ENCODE measurements at regions not wholly inside any gene's neighbourhood (a gene's known extent, or its start where the extent isn't known, plus 50 kb on each side); places are given as distances from the start of the nearest gene placed in this dataset.
"Not testable (repeated sequence)": the region's sequence is repeated elsewhere in the genome, so short reads cannot be mapped to it uniquely, and the experiment has no call there.

DNA sequence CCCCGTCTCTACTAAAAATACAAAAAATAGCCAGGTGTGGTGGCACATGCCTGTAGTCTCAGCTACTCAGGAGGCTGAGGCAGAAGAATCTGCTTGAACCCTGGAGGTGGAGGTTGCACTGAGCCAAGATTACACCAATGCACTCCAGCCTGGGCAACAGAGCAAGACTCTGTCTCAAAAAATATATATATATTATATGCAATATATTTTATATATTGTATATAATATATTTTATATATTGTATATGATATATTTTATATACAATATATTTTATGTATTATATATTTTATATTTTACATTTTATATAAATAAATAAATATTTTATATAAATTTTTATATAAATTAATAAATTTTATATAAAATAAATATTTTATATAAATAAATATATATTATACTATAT is 140.2 kb upstream of the ATP11B start:
- not testable (repeated sequence) for DNase-seq

DNA sequence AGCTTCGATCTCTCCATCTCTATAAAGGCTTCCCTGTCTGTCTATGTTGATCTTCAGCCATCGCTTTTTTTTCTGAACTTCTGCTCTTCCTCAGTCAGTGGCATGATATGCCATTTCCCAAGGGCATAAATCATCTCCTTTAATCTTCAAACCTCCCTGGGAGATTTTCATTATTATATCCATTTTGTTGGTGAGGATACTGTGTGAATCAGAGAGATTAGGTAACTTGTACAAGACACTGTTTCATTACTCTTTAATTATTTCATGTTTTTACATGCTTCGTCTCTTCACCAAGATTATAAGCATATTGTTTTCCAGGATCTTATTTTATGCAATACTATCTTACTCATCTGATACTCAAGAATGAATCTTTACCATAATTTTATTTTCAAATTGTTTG is 124.8 kb upstream of the ATP11B start:
- no peak for DNase-seq

DNA sequence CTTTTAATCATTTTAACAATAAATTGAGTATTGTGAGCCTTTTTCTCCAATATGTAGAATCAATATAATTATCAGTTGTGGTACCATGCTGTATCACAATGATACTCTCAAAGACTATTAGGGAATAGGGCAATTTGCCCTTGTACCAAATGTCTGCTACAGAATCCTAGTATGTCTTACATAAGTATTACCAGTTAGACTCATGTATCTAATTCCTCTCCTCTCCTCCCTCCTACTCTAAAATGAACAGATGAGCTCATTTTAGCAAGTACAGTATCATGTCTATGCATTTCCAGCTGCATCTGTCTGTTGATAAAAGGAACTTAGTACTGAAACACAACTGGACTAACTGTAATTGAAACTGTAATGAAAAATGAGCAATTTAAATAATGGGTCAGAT is 124.3 kb upstream of the ATP11B start:
- no peak for DNase-seq

DNA sequence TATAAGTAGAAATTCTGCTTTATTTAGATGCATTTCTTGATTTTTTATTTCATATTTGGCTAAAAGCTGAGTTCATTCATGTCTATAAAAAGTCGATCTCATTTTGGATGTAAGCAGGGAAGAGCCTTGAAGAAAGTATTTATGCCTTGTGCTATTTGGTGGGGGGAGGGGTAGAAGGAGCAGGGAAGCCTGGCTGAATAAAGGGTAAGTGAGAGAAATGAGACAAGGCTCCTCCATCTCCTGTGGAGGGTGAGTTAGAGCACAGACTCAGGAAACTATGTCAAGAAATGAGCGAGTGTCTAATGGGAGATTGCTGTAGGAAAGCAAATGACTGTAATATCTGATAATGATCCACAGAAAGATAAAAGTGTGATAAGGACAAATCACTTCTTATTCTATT is 121.8 kb upstream of the ATP11B start:
- DNase-seq = no peak

DNA sequence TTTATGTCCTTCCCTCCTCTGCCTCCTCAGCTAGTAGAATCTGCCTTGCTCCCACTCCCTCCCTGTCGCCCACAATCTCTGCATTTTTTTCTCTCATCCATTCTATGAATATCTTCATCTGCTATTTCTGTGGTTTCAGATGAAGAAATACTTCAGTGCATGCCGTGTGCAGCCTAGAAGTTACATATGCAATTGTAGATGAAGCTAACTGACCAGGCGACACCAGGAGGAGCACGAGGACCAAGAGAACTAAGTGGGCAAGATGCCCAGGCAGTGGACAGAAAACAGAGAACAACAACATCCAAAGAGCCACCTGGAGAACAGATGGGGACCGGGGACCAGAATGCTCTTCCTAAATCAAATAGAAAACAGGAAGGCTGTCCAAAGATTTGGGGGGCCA is 121.4 kb upstream of the ATP11B start:
- peak; percentile 28 for DNase-seq

DNA sequence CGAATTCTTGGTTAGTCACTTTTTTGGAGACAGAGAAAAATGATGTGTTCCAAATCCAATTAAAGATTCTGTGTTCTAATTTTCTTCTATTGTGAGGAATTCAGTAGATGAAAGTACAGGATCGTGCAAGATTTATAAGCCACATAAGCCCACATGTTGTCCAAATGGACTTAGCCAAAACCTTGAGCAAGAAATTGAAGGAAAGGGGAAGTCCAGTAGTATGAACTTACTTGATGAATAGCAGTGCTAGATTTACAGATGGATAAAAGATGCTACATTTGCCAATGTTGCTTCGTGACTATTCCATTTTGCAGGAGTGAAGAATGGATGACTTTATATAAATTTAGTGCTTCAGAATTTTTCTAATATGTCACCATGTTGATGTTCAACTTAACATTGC is 120.0 kb upstream of the ATP11B start:
- DNase-seq = no peak

DNA sequence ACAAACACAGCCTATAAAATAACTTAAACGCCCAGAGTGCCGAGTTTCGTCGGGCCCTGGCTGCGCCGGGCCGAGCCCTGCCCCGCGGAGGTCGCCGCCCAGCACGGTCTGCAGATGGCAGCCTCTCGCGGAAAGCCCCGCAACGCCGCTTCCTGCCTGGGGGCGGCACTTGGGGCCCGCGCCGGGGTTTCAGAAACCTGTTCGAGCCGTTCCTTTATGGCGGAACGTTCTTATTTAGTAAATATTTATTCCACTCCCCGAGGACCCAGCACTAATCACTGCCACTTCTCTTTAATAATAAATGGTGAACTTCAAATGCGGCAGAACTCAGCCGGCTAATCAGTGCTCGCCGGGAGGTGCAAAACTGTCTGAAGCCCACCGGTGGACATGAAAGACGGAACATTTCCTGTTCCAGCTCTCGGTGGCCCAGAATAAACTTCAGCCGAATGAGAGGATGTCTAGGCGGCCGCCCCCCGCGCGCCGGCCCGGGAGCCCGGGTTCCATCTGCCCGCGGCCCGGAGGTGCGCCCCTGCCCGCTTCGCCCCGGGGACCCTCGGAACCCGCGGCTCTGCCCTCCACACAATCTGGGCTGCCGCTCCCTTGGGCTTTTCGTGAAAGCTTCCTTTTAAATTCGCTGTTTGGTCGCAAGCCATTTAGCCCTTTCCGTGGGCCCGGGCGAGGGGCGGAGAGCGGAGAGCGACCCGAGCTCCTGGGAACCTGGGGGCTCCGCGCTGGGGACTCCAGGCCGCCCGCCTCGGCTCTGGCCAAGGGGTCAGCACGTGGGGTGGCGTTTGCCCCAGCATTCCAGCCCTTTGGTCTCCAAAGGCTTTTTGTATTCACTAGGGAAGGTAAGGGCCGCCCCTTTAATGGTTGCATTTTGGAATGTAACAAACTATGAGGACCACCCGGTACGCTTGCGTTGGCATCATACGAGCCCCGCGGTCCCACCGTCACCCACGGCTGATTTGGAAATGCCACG is 110.8 kb upstream of the ATP11B start:
- DNase-seq = no peak

DNA sequence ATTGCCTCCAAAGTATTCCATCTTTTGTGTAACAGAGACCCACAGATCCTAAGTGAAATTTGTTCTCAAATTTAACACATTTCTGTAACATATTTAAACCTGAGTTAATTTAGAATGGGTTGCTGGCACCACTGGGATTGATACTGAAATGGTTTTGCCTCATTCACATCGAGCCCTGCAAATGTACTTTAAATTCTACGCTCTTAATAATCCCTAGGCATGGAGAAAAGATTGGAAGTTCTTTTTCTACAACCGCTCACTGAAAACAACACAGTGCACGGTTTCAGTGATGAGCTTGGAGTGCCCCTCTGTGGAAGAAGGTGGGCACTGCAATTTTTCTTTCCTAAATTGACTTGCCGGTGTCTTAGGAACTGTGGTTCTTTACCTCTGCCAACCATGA is 109.9 kb upstream of the ATP11B start:
- peak; percentile 62 for DNase-seq

DNA sequence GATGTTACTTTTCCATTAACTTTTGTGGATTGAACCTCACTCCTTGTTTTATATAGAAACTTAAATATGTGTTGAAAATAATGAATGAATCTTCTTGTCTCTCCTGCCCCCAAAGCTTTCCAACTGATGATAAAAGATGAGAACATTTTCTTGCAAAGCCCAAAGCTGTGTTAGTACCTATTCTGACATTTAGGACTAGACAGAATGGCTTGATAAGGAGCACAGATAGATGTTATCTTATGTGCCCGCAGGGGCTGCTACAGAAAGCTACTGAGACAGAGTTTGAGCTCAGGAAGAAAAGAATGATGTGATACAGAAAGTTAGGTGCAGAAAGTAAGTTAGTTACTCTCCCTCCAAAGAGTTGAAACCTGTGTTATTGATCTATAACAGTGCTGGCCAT is 109.4 kb upstream of the ATP11B start:
- DNase-seq = no peak

DNA sequence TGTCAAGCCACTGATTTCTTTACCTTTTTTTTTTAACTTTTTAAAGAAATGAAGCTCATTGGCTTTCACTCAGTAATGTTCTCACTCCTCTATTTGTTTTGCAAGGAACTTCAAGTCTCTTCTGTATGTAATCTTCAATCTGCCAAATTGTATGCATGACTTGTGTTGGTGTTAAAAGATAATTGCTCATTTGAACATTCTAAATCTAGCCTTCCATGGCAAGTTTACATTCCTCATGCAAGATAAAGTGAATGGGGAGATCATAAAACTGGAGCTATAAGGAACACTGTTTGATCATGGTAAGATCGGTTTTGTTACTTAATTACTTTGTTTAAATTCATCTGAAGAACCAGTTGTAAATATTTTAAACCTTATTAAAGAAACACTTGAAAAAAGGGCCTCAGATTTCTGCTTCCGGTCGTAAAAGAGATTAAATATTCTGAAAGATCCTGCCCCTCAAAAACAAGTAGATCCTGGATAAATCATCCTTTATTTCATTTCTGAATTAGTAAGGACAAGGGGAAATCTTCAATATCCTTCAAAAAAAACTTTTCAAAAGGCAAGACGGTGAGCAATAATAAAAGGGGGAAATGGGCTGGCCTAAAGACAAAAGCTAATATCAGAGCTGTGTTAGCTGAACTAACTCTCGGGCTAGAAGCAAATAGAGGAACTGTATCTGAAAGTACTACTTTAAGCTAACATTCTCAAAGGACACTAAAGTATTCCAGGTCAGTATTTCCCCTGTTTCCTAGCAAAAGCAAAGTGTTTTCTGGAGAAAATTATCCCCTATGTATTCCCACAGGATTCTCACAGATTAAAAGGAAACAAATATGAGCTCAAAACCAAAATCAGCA is 107.0 kb upstream of the ATP11B start:
- no peak for DNase-seq

DNA sequence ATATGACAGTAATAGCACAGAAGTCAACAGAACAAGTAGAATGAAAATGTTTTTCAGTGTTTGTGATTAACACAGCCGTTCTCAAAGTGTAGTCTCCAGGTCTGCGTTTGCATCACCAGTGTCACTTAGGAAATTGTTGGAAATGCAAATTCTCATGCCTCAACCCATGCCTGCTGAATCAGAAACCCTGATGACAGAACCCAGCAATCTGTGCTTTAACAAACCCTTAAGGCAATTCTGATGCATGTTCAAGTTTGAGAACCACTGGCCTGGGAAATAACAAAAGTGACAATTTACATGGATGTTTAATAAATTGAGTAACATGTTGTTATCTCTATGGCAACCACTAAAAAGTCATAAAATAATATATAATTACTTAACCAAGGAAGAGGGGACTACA is 103.1 kb upstream of the ATP11B start:
- DNase-seq = no peak

DNA sequence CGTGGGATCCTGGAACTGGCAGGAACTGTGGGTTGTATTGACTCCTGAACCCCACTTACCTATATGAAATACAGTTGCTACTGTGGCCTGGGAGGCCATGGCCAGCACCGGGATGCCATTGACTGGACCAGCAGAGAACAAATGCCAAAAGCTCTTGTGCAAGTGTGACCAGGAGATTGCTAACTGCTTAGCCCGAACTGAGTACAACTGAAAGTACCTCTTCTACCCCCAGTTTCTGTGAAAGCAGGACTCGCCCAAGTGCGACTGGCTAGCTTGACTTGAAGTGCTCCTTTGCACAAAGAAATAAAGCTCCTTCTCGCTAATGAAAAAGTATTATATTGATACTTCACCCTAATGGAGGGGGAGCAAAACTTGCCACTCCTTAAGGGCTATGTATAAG is 101.3 kb upstream of the ATP11B start:
- DNase-seq = no peak

DNA sequence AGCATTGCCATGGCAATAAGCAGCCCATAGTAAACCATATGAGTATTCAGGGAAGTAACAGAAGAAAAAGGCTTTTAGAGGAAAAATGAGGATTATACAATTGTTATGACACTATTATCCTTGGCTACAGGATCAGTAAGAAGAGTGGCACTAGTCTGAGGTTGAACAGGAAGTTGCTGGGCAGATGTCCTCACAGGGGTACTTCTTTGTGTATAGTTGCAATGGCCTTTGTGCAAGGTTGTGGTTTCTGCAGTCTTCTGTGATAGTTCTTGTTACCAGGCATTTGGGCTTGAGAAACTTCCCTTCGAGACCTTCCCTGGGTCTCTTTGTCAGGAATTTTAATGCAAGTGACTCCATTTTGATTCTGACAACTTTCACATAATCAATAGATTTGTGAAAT is 100.6 kb upstream of the ATP11B start:
- no peak for DNase-seq

DNA sequence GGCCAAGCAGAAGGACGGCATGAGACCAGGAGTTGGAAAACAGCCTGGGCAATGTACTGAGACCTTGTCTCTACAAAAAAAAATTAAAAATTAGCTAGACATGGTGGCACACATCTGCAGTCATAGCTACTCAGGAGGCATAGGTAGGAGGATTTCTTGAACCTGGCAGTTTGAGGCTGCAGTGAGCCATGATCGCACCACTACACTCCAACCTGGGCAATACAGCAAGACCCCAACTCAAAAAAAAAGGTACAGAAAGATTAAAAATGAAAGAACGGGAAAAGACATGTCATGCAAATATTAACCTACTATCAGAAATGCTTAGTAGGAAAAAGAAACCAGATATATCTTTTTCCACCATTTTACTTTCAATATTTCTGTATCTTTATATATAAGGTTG is 99.6 kb upstream of the ATP11B start:
- no peak for DNase-seq

DNA sequence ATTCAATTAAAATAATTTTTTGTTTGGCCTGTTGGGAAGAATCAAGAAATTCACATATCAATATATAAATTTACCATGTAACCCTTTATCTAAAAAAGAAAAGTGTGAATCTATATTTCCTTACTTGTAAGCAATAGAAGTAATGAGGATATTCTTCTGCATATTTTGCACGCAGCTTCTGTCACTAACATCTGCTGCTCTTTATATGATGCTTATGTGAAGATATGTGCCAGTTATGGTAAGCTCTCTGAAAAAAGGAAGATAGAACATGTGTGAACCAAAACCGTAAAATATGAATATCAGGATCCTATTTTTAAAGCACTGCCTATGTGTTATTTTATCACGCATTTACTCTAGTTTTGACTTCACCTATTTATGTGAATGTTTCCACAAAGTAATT is 96.4 kb upstream of the ATP11B start:
- no peak for DNase-seq

DNA sequence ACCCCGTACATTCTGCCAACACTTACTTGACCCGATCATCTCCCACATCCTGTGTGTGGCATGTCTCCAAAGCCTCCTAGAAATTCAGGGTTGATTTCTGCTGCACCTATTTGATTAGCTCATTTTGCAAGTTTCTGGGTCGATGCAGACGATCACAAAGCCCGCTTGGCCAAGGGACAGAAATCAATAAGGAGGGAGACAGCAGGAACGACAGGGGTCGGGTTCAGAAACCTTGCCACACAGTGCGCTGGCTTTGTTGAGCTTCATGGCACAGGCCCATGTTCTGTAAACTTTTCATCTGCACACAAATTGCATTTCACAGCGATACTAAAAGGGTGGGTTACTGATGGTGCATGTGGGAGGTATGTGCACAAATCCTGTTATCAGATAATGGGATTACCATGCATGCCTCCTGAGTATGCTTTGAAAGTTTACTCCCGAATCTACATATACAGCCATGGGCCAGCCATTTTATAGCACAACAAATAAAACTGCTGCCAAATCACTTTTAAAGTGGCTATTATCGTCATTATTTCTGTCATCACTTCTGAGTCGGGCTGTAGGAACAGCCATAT is 95.9 kb upstream of the ATP11B start:
- DNase-seq = no peak

DNA sequence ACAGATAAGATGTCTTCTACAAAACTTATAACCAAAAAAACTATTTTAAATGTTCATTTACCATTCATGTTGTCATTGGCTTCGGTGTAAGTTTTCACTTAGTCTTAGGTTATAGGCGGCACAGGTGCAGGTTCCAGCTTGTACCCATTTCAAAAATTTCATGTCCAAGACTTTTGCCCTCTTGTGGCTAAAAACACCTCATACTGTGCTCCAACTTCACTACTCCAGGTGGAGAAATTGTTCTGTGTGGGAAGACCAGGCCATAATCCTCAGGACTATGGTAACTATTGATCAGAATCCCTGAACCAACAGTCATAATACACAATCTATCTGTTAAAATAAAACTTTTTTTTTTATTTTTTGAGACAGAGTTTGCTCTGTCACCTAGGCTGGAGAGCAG is 95.2 kb upstream of the ATP11B start:
- DNase-seq = no peak

DNA sequence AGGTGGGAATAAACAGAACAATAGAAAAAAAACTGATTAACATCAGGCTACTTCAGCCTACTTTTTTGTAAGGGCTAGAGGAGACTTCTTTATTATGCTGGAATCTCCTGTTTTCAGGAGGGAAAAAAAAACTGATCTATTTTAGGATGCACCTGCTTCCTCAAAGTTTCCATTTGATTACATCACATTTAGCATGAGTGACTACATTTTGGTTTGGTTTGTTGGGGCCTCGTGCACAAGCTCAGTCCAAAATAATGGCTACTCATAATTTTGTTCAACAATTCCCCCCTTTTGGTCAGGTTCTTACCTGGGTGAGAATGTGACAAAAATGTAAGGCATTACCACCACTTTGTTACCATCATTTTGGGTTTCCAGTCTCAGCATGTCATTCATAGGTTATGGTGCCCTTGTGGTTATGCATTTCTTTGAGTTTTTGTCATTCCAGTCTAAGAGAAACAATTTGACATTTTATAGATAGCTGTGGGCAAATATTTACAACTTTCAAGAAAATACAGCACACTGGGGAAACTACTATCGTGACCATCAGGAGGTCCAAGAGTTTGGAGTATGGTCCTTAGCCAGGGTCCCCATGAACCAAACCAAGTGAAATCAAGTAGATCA is 93.6 kb upstream of the ATP11B start:
- no peak for DNase-seq

DNA sequence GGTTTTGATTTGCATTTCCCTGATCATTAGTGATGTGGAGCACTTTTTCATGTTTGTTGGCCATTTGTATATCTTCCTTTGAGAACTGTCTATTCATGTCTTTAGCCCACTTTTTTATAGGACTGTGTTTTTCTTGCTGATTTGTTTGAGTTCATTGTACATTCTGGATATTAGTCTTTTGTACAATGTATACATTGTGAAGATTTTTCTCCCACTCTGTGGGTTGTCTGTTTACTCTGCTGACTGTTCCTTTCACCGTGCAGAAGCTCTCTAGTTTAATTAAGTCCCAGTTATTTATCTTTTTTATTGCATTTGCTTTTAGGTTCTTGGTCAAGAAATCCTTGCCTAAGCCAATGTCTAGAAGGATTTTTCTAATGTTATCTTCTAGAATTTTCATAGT is 91.1 kb upstream of the ATP11B start:
- DNase-seq = no peak

DNA sequence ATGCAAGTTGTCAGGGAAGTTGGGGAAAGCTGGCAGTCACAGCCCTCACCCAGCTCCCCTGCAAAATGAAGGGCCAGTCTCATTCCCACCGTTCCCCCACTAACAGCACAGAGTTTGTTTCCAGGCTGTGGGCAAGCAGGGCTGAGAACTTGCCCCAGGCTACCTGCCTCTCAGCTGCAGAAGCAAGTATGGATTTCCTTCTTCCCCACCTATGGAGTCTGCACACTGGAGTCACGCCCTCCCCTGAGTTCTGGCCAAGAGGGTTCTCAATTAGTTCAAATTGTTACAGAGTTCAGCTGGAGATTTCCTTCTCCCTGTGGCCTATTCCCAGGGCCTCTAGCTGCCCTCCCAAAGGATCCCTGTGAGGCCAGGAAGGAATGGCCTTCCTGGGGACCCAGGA is 90.1 kb upstream of the ATP11B start:
- DNase-seq = no peak

DNA sequence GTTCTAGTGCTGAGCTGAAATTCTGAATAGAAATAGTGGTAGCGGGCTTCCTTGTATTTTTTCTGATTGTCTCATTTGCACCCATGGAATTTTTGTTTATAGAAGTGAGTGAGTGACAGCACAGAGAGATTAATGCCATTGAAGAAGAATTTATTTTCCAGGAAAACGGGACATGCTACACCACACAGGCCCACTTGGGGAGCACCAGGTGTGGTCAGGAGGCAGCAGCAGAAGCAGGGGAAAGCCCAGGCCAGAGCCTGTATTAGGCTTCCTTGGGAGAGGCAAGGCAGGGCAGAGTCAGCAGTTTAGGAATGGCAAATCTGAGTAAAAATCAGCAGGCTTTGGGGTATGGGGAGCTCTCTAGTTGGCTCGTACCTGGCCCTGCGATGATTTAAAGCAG is 88.4 kb upstream of the ATP11B start:
- DNase-seq = no peak

DNA sequence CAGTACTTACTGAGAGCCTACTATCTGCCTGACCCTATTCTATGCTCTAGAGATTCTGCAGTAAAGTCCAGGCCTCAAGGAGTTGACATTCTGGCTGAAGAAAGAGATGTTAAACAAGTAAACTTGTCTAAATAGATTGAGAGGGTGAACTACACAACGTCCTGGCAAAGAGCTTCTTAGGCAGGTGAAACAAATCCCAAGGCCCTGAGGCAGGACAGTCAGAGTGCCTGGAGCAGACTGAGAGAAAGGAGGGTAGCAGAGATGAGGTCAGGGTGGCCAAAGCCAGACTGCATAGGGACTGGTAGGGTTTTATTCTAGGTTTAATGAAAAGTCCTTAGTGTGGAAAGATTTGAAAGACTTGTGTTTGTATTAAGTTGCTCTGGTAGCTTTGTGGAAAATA is 84.5 kb upstream of the ATP11B start:
- no peak for DNase-seq

DNA sequence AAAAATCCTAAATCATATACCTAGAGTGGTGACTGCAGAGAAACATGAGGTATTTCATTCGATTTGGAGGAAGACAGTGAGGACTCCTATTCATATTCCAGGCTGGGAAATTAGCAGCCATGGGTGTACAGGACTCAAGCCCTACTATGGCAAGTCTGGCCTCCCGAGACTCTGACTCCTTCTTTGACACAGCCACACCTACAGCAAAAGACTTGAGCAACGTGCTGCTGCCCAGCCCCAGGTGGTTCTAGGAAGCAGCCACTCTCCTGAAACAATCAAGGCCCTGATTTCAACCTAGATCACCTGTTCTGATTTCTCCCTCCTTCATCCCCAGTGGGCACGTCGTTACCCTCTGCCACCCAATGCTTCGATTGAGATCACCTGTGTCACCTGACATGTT is 84.0 kb upstream of the ATP11B start:
- no peak for DNase-seq

Measured in HCEC 1CT (cell line).